OCI-LY7 (cell line): ENCODE measurements at regions not wholly inside any gene's neighbourhood (a gene's known extent, or its start where the extent isn't known, plus 50 kb on each side); places are given as distances from the start of the nearest gene placed in this dataset.
"Not testable (repeated sequence)": the region's sequence is repeated elsewhere in the genome, so short reads cannot be mapped to it uniquely, and the experiment has no call there.

Experiments used
- BruUV-seq: library from RNA; stranded (reverse); fragments of 400-500 nt; replicated peaks from 2 replicates; lab custom pipeline; 2021; lab: Mats Ljungman, UMichigan
- CTCF ChIA-PET: fragments of 300-600 bp; sonication (Branson Sonifier 250); formaldehyde crosslinking; loops from one replicate; lab custom pipeline; 2022; ENCODE audit warnings: antibody characterized with exemption; ENCODE audit not compliant: unreplicated experiment; lab: Charles Lee
- POLR2A ChIA-PET: fragments of 300-600 bp; sonication (Branson Sonifier 250); formaldehyde crosslinking; loops from one replicate; lab custom pipeline; 2022; ENCODE audit warnings: antibody characterized with exemption; lab: Charles Lee
- DNase-seq: peaks from one replicate; pipeline ENCODE4 v3.0.0-alpha.2; 2015; ENCODE audit warnings: low spot score
- H2AFZ ChIP-seq: fragments of 200-600 bp; sonication (generic), shearing (Covaris generic); 2 replicates; pipeline ENCODE4 v1.6.1; 2014; ENCODE audit warnings: mild to moderate bottlenecking, antibody characterized with exemption, low read length, moderate library complexity
- H3K27ac ChIP-seq: fragments of 200-600 bp; sonication (generic); 2 replicates; pipeline ENCODE4 v1.5.1; 2014; ENCODE audit warnings: mixed run types, low read depth, mild to moderate bottlenecking, moderate library complexity, low read length, inconsistent platforms; ENCODE audit not compliant: poor library complexity, severe bottlenecking
- H3K36me3 ChIP-seq: fragments of 200-600 bp; sonication (generic); 2 replicates; pipeline ENCODE4 v1.6.1; 2014; ENCODE audit warnings: mild to moderate bottlenecking, antibody characterized with exemption, low read length, moderate library complexity, mixed read lengths; ENCODE audit not compliant: insufficient read depth
- H3K4me1 ChIP-seq: fragments of 200-600 bp; sonication (generic); 2 replicates; pipeline ENCODE4 v1.5.1; 2014; ENCODE audit warnings: mild to moderate bottlenecking, low read length; ENCODE audit not compliant: insufficient read depth, poor library complexity, severe bottlenecking
- H3K4me2 ChIP-seq: fragments of 200-600 bp; sonication (generic); 2 replicates; pipeline ENCODE4 v1.6.1; 2014; ENCODE audit warnings: mild to moderate bottlenecking, low read length
- H3K4me3 ChIP-seq: fragments of 200-600 bp; sonication (generic); 2 replicates; pipeline ENCODE4 v1.5.1; 2014; ENCODE audit warnings: mild to moderate bottlenecking, low read depth, low read length; ENCODE audit not compliant: poor library complexity, severe bottlenecking
- H3K79me2 ChIP-seq: fragments of 200-600 bp; sonication (generic); 2 replicates; pipeline ENCODE4 v1.6.1; 2016; ENCODE audit warnings: low read depth, mild to moderate bottlenecking, low read length, moderate library complexity, mixed read lengths; ENCODE audit not compliant: insufficient read depth
- H3K9me2 ChIP-seq: fragments of 200-600 bp; sonication (generic); 2 replicates; pipeline ENCODE4 v1.6.1; 2016; ENCODE audit warnings: mild to moderate bottlenecking, low read length, mixed read lengths; ENCODE audit not compliant: insufficient read depth
- H3K9me3 ChIP-seq: fragments of 200-600 bp; sonication (generic); 2 replicates; pipeline ENCODE4 v1.6.1; 2014; ENCODE audit warnings: mild to moderate bottlenecking, mixed run types, low read length, mixed read lengths
- H4K20me1 ChIP-seq: fragments of 200-600 bp; sonication (generic); 2 replicates; pipeline ENCODE4 v1.6.1; 2014; ENCODE audit warnings: mild to moderate bottlenecking, antibody characterized with exemption, low read length, moderate library complexity, mixed read lengths; ENCODE audit not compliant: insufficient read depth
- CTCF ChIP-seq: fragments of 200-600 bp; sonication (generic); conservative IDR thresholded peaks from 2 replicates; pipeline ENCODE4 v1.5.1; 2014; ENCODE audit warnings: mild to moderate bottlenecking, antibody characterized with exemption, low read length, moderate library complexity, mixed read lengths
- EZH2phosphoT487 ChIP-seq: fragments of 200-600 bp; sonication (generic); IDR thresholded peaks from 2 replicates; pipeline ENCODE4 v1.6.1; 2018; ENCODE audit warnings: low read depth, borderline replicate concordance, mild to moderate bottlenecking, mixed run types, antibody characterized with exemption, low read length, moderate library complexity, mixed read lengths
- intact Hi-C: fragments of 100-400 bp; cut with micrococcal nuclease; formaldehyde crosslinking; loops from one replicate; pipeline ENCODE4 v1.10.0; 2022; ENCODE audit not compliant: unreplicated experiment

- no TSS peak for BruUV-seq
- H3K36me3 ChIP-seq = no peaks in the 10 kb centered on the region
- intact Hi-C loops = no loop called here
- no peaks in the 10 kb centered on the region for H4K20me1 ChIP-seq
- H3K9me3 ChIP-seq = no peaks in the 10 kb centered on the region
- H2AFZ ChIP-seq = no peak overlapping the region
- no peaks in the 10 kb centered on the region for H3K79me2 ChIP-seq
- no peak overlapping the region for H3K4me3 ChIP-seq
- POLR2A ChIA-PET = interaction anchor here (0.6 to 1.3 kb wide), 4 partner anchors 9 to 244 kb away, joined by 3 to 4 read pairs (median 4); no protein-coding TSS in a partner anchor
- no peaks in the 10 kb centered on the region for H3K4me1 ChIP-seq
- no peak overlapping the region for H3K27ac ChIP-seq
- DNase-seq = no peak
- CTCF ChIA-PET = no interaction called here
- H3K4me2 ChIP-seq = no peak overlapping the region
- no peaks in the 10 kb centered on the region for H3K9me2 ChIP-seq
- TF ChIP-seq CTCF (no peak), EZH2phosphoT487 (no peak)
Observed at GRCh38 chr10:8344756-8345155, 290.3 kb downstream of the GATA3 start.

- Histone ChIP-seq H3K79me2 (no peaks in the 10 kb centered on the region), H3K4me3 (no peak overlapping the region), H3K4me2 (no peak overlapping the region), H3K27ac (no peak overlapping the region), H3K4me1 (no peaks in the 10 kb centered on the region), H4K20me1 (no peaks in the 10 kb centered on the region), H3K9me3 (no peaks in the 10 kb centered on the region), H3K36me3 (no peaks in the 10 kb centered on the region), H2AFZ (no peak overlapping the region), H3K9me2 (no peaks in the 10 kb centered on the region)
- TF ChIP-seq CTCF (no peak), EZH2phosphoT487 (no peak)
- no peak for DNase-seq
- CTCF ChIA-PET = no interaction called here
- intact Hi-C loops = no loop called here
- no TSS peak for BruUV-seq
- POLR2A ChIA-PET = no interaction called here
Observed at GRCh38 chr10:8346861-8347260, 292.4 kb downstream of the GATA3 start.

GRCh38 chr10:8347614-8348013 is 293.1 kb downstream of the GATA3 start:
- H3K9me2 ChIP-seq, intact Hi-C loops, H3K4me2 ChIP-seq, H4K20me1 ChIP-seq, H3K9me3 ChIP-seq, H3K27ac ChIP-seq, BruUV-seq, H3K79me2 ChIP-seq, H2AFZ ChIP-seq, H3K4me1 ChIP-seq, DNase-seq, CTCF ChIA-PET, H3K4me3 ChIP-seq, POLR2A ChIA-PET, H3K36me3 ChIP-seq: not testable (repeated sequence)
